ENCODE measurements at regions not wholly inside any gene's neighbourhood (a gene's known extent, or its start where the extent isn't known, plus 50 kb on each side); places are given as distances from the start of the nearest gene placed in this dataset.

DNA sequence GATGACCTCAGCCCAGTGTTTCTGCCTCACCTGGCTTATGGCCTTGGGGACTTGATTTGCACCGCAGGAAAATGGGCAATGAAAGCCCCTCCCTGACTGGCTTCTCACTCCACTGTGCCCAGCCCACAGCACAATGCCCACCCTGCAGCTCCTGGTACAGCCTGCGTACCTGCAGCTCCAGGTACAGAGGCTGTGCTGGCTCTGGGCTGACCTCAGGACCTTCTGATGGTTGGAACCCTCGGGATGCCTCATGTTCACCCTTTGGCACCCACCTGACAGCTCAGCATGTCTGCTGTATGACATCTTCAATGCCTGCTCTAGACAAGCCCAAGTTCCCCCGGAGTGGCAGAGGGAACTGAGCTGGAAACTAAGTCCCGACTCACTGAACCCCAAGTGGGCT lies 87.1 kb downstream of the ALG10 start:
- TF ChIP-seq CREB1 (IDR thresholded peaks at IDR 0.05; ENCODE audit: low read depth): no peak
- TF ChIP-seq GABPA (IDR thresholded peaks at IDR 0.05; ENCODE audit: low read depth): no peak
